ENCODE measurements at regions not wholly inside any gene's neighbourhood (a gene's known extent, or its start where the extent isn't known, plus 50 kb on each side); places are given as distances from the start of the nearest gene placed in this dataset.
"Not testable (repeated sequence)": the region's sequence is repeated elsewhere in the genome, so short reads cannot be mapped to it uniquely, and the experiment has no call there.

DNA sequence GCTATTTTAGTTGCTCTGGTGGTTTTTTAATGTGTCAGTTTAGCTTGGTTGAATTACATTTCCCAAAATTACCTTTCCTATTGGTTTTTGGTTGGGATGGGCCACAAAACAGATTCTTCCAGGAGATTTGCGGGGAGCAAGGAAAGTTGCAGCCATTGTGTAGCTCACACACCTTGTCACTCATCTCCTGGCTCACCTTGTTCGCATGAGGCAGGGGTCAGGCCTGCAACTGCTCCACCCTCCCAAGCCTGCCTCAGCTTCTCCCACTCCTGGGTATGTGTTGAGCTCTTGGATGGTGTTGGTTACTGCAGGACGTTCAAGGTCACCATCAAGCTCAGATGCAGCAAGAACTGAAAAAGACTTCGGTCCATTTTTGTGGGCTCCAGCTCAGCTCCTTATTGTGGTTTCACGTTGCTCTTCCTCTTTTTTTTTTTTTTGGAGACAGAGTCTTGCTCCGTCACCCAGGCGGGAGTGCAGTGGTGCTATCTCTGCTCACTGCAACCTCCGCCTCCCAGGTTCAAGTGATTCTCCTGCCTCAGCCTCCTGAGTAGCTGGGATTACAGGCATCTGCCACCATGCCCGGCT, 95.6 kb upstream of the METTL14 start:
- DNase-seq = no peak

DNA sequence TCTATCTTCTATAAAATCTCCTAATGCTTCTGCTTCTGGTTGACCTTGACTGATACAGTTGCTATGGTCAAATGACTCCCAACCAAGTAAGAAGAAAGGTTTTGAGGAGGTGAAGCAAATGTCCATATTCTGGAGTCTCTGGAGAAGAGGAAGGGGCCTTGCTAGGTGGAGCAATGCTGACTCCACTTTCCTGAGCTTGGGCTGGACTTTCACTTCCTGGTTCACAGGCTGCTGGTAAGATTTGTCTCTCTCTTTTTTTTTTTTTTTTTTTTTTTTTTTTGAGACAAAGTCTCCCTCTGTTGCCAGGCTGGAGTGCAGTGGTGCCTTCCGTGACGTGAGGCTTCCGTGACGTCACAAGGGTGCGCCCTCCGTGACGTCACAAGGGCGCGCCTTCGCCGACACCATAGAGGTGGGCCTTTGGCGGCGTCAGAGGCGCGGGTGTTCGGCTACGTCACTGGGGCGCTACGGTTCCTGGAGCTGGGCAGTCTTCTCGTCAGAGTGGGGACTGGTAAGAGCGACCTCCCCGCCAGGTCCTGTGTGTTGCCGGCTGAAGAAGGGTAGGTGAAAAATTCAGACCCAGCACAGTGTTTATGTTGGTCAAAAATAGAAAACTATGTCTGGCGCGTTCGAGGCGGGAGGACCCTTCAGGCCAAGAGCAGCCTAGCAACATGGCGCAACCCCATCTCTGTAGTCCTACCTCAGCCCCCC, 93.7 kb upstream of the METTL14 start:
- DNase-seq = peak; percentile 91

DNA sequence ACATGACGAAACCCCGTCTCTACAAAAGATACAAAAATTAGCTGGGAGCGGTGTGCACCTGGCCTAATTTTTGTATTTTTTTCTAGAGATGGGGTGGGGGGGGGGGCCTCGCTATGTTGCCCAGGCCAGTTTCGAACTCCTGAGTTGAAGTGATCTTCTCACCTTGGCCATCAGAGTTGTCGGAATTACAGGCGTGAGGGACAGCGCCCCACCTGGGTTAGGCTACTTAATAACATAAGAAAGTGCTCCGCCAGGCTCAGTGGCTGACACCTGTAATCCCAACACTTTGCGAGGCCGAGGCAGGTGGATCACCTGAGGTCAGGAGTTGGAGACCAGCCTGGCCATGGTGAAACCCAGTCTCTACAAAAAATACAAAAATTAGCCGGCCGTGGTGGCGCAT, 92.9 kb upstream of the METTL14 start:
- not testable (repeated sequence) for DNase-seq

DNA sequence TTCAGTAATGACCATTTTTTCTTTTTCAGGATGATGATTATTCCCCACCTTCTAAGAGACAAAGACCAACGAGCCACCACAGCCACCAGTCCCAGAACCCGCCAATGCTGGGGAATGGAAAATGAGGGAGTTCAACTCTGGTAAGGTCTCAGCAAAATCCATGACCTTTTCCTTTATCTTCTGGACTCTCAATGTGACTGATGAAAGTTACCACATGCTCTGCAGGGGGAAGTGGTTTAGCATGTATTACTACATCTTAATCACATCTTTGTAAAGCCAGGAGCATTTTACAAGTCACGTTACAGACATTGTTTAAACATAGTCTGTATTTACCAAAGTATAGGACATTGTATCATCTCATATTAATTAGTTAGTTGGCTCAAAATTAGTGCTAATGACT, 89.3 kb upstream of the METTL14 start:
- not testable (repeated sequence) for DNase-seq

DNA sequence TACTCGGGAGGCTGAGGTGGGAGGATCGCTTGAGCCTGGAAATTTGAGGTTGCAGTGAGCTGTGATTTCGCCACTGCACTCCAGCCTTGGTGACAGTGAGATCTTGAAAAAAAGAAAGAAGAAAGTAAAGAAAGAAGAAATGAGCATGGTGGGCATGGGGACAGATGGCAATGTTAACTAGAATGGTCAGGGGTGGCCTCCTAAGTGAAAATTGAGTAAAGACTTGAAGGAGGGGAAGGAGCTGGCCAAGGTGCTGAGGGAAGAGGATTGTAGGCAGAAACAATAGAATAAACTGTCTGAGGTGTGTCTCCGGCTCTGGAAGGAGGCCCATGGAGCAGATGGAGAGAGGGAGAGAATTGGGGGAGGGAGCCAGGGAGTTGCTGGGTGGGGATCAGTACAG, 60.1 kb upstream of the METTL14 start:
- not testable (repeated sequence) for DNase-seq

DNA sequence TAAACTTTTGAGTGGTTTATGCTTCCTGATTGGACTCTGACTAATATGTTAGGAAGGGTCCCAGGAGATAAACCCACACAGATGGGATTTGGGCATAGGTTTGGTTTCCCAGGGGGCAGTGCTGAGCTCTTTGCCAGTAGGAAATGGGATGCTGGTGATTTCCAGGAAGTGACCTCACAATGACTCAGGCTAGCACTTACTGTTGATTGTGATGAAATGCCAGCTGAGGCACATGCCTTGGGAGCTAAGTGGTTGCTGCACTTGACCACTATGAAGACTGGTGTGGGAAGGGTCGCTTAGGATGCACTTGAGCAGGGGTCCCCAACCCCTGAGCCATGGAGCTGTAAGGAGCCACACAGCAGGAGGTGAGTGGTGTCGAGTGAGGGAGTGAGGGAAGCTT, 55.5 kb upstream of the METTL14 start:
- DNase-seq = not testable (repeated sequence)

DNA sequence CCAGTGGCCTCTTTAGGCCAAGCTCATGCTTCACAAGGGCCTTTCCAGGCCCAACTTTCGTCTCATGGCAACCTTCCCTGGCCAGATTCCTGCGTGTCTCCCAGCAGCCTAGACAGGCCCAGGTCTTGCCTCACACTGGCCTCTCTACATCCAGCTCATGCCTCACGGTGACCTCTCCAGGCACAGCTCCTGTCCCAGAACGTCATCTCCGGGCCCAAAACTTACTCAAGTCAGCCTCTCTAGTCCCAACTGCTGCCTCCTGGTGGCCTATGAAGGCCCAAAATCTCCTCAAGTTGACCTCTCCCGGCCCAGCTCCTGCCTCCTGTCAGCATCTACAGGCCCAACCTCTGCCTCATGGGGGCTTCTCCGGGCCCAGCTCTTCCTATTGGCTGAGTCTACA, 54.3 kb upstream of the METTL14 start:
- not testable (repeated sequence) for DNase-seq

DNA sequence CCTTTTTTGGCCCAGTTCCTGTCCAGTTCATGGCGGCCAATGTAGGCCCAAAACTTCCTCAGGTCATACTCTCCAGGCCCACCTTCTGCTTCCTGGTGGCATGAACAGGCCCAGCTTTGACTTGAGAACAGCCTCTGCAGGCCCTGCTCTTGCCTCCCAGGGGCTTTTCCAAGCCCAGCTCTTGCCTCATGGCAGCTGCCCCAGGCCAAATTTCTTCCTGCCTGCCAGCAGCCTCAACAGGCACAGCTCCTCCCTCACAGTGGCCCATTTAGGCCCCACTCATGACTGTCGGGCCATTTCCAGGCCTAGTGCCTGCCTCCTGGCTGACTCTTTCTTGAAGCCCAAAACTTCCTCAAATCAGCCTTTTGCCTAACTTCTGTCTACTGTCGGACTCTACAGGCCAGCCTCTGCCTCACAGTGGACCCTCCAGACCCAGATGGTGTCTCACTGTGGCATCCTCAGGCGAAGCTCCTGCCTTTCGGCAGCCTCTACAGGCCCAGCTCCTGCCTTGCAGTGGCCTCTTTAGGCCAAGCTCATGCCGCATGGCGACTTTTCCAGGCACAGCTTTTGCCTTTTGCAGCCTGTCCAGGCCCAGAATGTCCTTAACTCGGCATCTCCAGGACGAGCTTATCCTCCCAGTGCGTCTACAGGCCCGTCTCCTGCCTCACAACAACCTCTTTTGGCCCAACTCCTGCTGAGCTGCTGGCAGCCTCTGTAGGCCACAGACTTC, 53.7 kb upstream of the METTL14 start:
- not testable (repeated sequence) for DNase-seq

DNA sequence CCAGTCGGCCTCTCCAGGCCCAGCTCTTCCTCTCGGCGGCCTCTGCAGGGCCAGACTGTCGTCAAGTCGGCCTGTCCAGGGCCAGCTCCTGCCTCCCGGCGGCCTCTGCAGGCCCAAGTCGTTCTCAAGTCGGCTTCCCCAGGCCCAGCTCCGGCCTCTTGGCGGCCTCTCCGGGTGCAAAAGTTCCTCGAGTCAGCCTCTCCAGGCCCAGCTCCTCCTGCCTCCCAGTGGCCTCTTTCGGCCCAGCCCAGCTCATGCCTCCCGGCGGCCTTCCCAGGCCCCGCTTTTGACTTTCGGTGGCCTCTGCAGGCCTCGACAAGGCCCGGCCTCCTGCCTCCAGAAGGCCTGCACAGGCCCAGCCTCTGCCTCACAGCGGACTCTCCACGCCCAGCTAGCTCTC, 51.7 kb upstream of the METTL14 start:
- not testable (repeated sequence) for DNase-seq

DNA sequence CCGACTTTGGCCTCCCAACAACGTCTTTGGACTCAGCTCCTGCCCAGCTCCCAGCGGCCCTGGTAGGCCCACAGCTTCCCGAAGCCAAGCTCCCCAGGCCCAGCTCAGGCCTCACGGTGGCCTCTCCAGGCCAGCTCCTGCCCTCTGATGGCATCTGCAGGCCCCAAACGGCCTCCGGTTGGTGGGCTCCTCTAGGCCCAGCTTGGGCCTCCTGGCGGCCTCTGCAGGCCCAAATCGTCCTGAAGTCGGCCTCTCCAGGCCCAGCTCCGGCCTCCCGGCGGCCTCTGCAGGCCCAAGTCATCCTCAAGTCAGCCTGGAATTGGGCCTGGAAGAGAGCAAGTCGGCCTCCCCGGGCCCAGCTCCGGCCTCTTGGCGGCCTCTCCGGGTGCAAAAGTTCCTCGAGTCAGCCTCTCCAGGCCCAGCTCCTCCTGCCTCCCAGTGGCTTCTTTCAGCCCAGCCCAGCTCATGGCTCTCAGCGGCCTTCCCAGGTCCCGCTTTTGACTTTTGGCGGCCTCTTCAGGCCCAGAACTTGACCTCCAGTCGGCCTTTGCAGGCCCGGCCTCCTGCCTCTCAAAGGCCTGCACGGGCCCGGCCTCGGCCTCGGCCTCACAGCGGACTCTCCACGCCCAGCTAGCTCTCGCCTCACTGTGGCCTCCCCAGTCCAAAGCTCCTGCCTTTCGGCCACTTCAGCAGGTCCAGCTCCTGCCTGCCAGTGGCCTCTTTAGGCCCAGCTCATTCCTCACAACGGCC, 50.9 kb upstream of the METTL14 start:
- DNase-seq = not testable (repeated sequence)
